ENCODE measurements at regions not wholly inside any gene's neighbourhood (a gene's known extent, or its start where the extent isn't known, plus 50 kb on each side); places are given as distances from the start of the nearest gene placed in this dataset.

GRCh38 chr10:128814782-128815181 is 652.3 kb upstream of the MGMT start:
- no peak for DNase-seq (ENCODE audit: low read depth, low spot score)
- ChIA-PET CTCF (no interaction called here), POLR2A (no interaction called here)
- H3K4me3 ChIP-seq (ENCODE audit: low read depth, low read length): no peak overlapping the region
- TF ChIP-seq, protein P1, sequence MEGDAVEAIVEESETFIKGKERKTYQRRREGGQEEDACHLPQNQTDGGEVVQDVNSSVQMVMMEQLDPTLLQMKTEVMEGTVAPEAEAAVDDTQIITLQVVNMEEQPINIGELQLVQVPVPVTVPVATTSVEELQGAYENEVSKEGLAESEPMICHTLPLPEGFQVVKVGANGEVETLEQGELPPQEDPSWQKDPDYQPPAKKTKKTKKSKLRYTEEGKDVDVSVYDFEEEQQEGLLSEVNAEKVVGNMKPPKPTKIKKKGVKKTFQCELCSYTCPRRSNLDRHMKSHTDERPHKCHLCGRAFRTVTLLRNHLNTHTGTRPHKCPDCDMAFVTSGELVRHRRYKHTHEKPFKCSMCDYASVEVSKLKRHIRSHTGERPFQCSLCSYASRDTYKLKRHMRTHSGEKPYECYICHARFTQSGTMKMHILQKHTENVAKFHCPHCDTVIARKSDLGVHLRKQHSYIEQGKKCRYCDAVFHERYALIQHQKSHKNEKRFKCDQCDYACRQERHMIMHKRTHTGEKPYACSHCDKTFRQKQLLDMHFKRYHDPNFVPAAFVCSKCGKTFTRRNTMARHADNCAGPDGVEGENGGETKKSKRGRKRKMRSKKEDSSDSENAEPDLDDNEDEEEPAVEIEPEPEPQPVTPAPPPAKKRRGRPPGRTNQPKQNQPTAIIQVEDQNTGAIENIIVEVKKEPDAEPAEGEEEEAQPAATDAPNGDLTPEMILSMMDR (IDR thresholded peaks at IDR 0.05; ENCODE audit: insufficient read depth, low read length, missing control alignments): no peak

GRCh38 chr10:128816726-128817125 is 650.3 kb upstream of the MGMT start:
- H3K4me3 ChIP-seq (ENCODE audit: low read depth, low read length): no peak overlapping the region
- TF ChIP-seq, protein P1 (IDR thresholded peaks at IDR 0.05; ENCODE audit: insufficient read depth, low read length, missing control alignments): no peak
- ChIA-PET POLR2A (no interaction called here), CTCF (no interaction called here)
- DNase-seq (ENCODE audit: low read depth, low spot score): no peak

GRCh38 chr10:128817636-128818035 is 649.4 kb upstream of the MGMT start:
- no peak overlapping the region for H3K4me3 ChIP-seq (ENCODE audit: low read depth, low read length)
- POLR2A ChIA-PET: no interaction called here
- no peak for DNase-seq (ENCODE audit: low read depth, low spot score)
- TF ChIP-seq, protein P1 (IDR thresholded peaks at IDR 0.05; ENCODE audit: insufficient read depth, low read length, missing control alignments): no peak
- CTCF ChIA-PET: no interaction called here

DNA sequence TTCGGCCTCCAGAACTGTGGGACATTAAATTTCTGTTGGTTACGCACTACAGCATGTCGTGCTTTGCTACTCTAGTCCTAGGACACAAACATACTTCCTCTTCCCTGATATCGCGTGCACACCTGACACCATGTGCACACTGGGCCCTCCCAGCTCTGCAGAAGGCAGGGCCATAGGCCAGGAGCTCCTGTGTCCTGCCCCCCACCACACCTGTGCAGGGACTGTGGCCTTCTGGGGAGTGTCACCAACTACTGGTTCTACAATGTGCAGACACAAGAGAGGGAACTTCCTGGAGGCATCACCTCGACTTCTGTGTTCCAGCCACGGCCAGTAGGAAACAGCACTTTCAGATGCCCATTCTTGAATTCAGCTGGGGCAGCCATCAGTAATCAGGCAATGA is 646.4 kb upstream of the MGMT start:
- CTCF ChIA-PET: no interaction called here
- POLR2A ChIA-PET: no interaction called here
- TF ChIP-seq, protein P1 (IDR thresholded peaks at IDR 0.05; ENCODE audit: insufficient read depth, low read length, missing control alignments): no peak
- H3K4me3 ChIP-seq (ENCODE audit: low read depth, low read length): no peak overlapping the region
- no peak for DNase-seq (ENCODE audit: low read depth, low spot score)

DNA sequence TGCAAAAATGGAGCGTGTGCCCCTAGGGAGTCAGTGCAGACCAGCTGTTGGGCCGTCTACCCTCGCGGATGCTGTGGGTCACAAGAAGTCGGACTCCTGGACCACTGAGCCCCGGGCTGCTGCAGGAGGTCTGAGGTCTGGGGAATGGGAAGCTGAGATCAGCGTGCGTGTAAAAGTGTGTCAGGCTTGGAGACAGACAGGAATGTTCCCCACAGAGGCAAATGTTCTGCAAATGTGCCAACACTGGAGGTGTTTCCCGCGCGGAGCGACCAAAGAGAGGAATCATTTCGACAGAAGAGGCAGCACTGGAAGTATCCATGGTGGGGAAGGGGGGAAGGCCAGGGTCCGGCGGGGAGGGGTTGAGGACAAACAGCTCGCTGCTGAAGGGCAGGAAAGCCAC is 643.8 kb upstream of the MGMT start:
- no peak overlapping the region for H3K4me3 ChIP-seq (ENCODE audit: low read depth, low read length)
- no peak for DNase-seq (ENCODE audit: low read depth, low spot score)
- CTCF ChIA-PET: no interaction called here
- POLR2A ChIA-PET: no interaction called here
- TF ChIP-seq, protein P1 (IDR thresholded peaks at IDR 0.05; ENCODE audit: insufficient read depth, low read length, missing control alignments): no peak

DNA sequence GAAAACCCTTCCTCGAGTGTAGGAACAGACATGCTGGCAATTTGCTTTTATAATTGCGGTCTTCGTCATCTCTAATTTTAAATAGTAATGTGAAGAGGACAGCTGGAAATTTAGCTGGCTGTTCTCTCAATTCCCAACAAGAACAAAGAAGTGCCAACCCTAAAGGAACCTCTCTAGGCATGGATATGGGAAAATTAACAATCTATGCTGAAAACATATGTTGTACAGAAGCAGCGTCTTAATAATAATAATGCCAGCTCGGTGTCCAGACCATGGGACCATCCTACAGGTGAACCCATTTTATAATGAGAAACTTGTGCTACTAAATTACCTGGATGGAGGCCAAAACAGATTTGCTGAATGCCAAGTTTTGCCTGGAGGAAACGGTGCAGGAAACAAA is 641.4 kb upstream of the MGMT start:
- POLR2A ChIA-PET: no interaction called here
- no peak overlapping the region for H3K4me3 ChIP-seq (ENCODE audit: low read depth, low read length)
- CTCF ChIA-PET: no interaction called here
- no peak for DNase-seq (ENCODE audit: low read depth, low spot score)
- TF ChIP-seq, protein P1 (IDR thresholded peaks at IDR 0.05; ENCODE audit: insufficient read depth, low read length, missing control alignments): no peak
